Kidney (tissue), 13 donors: ENCODE measurements at regions not wholly inside any gene's neighbourhood (a gene's known extent, or its start where the extent isn't known, plus 50 kb on each side); places are given as distances from the start of the nearest gene placed in this dataset.

Experiments
- DNase-seq, 5 donors: peaks; one replicate each; pipeline ENCODE4 v3.0.0-alpha.2; 2013 to 2020
- FAIRE-seq: peaks from 2 replicates; lab custom pipeline; 2012; peaks lifted over from hg19 to GRCh38; lab: Jason Lieb, UNC
- H3K27ac ChIP-seq, 2 donors: one replicate each; pipeline ENCODE4 v1.7.0; 2013; ENCODE audit warnings: low read depth in 2 of 2, low read length in 2 of 2, inconsistent platforms in 1 of 2
- H3K27me3 ChIP-seq: one replicate; pipeline ENCODE4 v1.7.1; 2013; ENCODE audit warnings: low read length, inconsistent platforms; ENCODE audit not compliant: control insufficient read depth, insufficient read depth
- H3K36me3 ChIP-seq, 3 donors: one replicate each; pipeline versions ENCODE4 v1.7.0 to v1.7.1; 2013; ENCODE audit warnings: low read length in 3 of 3, control low read depth in 1 of 3, inconsistent platforms in 1 of 3; ENCODE audit not compliant: insufficient read depth in 3 of 3, control insufficient read depth in 2 of 3
- H3K4me1 ChIP-seq, 3 donors: one replicate each; pipeline versions ENCODE4 v1.7.0 to v1.7.1; 2013; ENCODE audit warnings: low read length in 3 of 3, inconsistent platforms in 1 of 3, low read depth in 1 of 3; ENCODE audit not compliant: control insufficient read depth in 2 of 3, insufficient read depth in 2 of 3
- H3K4me3 ChIP-seq, 3 donors: one replicate each; pipeline versions ENCODE4 v1.7.0 to v1.8.1; 2013; ENCODE audit warnings: low read length in 3 of 3, control low read depth in 1 of 3, inconsistent platforms in 1 of 3
- H3K9ac ChIP-seq, 3 donors: one replicate each; pipeline versions ENCODE4 v1.7.0 to v1.7.1; 2013; ENCODE audit warnings: low read length in 3 of 3, control low read depth in 1 of 3, inconsistent platforms in 1 of 3
- H3K9me3 ChIP-seq, 3 donors: one replicate each; pipeline versions ENCODE4 v1.7.0 to v1.7.1; 2013; ENCODE audit warnings: low read length in 3 of 3, control low read depth in 1 of 3, inconsistent platforms in 1 of 3; ENCODE audit not compliant: control insufficient read depth in 2 of 3, insufficient read depth in 1 of 3
- CTCF ChIP-seq: IDR thresholded peaks from 3 replicates; pipeline ENCODE4 v1.5.1; 2012; ENCODE audit warnings: mild to moderate bottlenecking, moderate library complexity, borderline replicate concordance; ENCODE audit not compliant: insufficient read depth; ENCODE audit errors: extremely low read depth
- intact Hi-C: fragments of 100-400 bp; cut with DNase I; formaldehyde crosslinking; loops from one replicate; pipeline ENCODE4 v1.11.1; 2022
- donor health status: control.
- donor health status: control.
- donor health status: control.
- donor health status: control.
- donor health status: control.
- donor health status: DM: yes; HTN: yes; CAD: no.
- donor health status: Normal renal cell carcinoma (clear cell type).

GRCh38 chr13:106772006-106772601 is 204.2 kb upstream of the ARGLU1 start:
- DNase-seq, result peak in 1 of 5 donors; percentile 31

GRCh38 chr13:106768991-106769390 is 201.1 kb upstream of the ARGLU1 start:
- intact Hi-C loops, result no loop called here
- Histone ChIP-seq H3K4me3 (no peak overlapping the region), H3K27ac (no peak overlapping the region), H3K36me3 (no peaks in the 10 kb centered on the region), H3K9ac (no peak overlapping the region), H3K9me3 (no peaks in the 10 kb centered on the region), H3K27me3 (no peaks in the 10 kb centered on the region), H3K4me1 (no peaks in the 10 kb centered on the region)
- peak in 3 of 5 donors; percentile 34 to 60 (median 54) for DNase-seq
- no peak for FAIRE-seq
- no peak for TF ChIP-seq CTCF

More at GRCh38 chr13:106772006-106772601, 204.2 kb upstream of the ARGLU1 start:
- Histone ChIP-seq H3K27ac (no peak overlapping the region), H3K4me1 (no peaks in the 10 kb centered on the region), H3K27me3 (no peaks in the 10 kb centered on the region), H3K36me3 (no peaks in the 10 kb centered on the region), H3K9ac (no peak overlapping the region), H3K9me3 (no peaks in the 10 kb centered on the region), H3K4me3 (no peak overlapping the region)
- intact Hi-C loops, result no loop called here
- no peak for TF ChIP-seq CTCF
- FAIRE-seq, result no peak

GRCh38 chr13:106762708-106763107 is 194.8 kb upstream of the ARGLU1 start:
- Histone ChIP-seq H3K9me3 (no peaks in the 10 kb centered on the region), H3K27me3 (no peaks in the 10 kb centered on the region), H3K4me1 (no peaks in the 10 kb centered on the region), H3K27ac (no peak overlapping the region), H3K9ac (no peak overlapping the region), H3K4me3 (no peak overlapping the region), H3K36me3 (no peaks in the 10 kb centered on the region)
- DNase-seq (no peak), FAIRE-seq (no peak)
- TF ChIP-seq CTCF, result no peak
- intact Hi-C loops, result no loop called here

- no peak for FAIRE-seq
- H3K27me3 ChIP-seq, result no peaks in the 10 kb centered on the region
- peaks cover 0 to 2% (median 0%) of the 10 kb centered on the region in 3 donors for H3K4me1 ChIP-seq
- no peak overlapping the region for H3K9ac ChIP-seq
- peak in 4 of 5 donors; percentile 34 to 50 (median 42) for DNase-seq
- H3K4me3 ChIP-seq, result no peak overlapping the region
- no peak overlapping the region for H3K27ac ChIP-seq
- no peaks in the 10 kb centered on the region for H3K36me3 ChIP-seq
- TF ChIP-seq CTCF, result no peak
- intact Hi-C loops, result no loop called here
- no peaks in the 10 kb centered on the region for H3K9me3 ChIP-seq
Observed at GRCh38 chr13:106756446-106756845, 188.5 kb upstream of the ARGLU1 start.
